Cardiac muscle cell (in vitro differentiated cells and primary cell): ENCODE measurements at regions not wholly inside any gene's neighbourhood (a gene's known extent, or its start where the extent isn't known, plus 50 kb on each side); places are given as distances from the start of the nearest gene placed in this dataset.
A peak's percentile ranks its signal among the peaks of the same experiment; 100 is the strongest.

Experiments used
- DNase-seq, 2 donors: peaks; one replicate each; pipeline versions ENCODE4 v3.0.0 to v3.0.0-alpha.2; 2010 to 2017; ENCODE audit warnings: low read depth in 1 of 2, low spot score in 1 of 2
- H3K27ac ChIP-seq: fragments of 200-600 bp; sonication (generic); 2 replicates; pipeline ENCODE4 v1.5.1; 2016
- H3K27me3 ChIP-seq: fragments of 200-600 bp; sonication (generic); 2 replicates; pipeline ENCODE4 v1.6.0; 2016; ENCODE audit warnings: control low read depth
- H3K36me3 ChIP-seq: fragments of 200-600 bp; sonication (generic); 2 replicates; pipeline ENCODE4 v1.5.1; 2016; ENCODE audit warnings: control low read depth
- H3K4me1 ChIP-seq: fragments of 200-600 bp; sonication (generic); 2 replicates; pipeline ENCODE4 v1.8.1; 2017; ENCODE audit warnings: low read depth, mild to moderate bottlenecking, mixed run types
- H3K4me3 ChIP-seq: fragments of 200-600 bp; sonication (generic); 2 replicates; pipeline ENCODE4 v1.5.1; 2016; ENCODE audit warnings: mild to moderate bottlenecking
- H3K9me3 ChIP-seq: fragments of 200-600 bp; sonication (generic); 2 replicates; pipeline ENCODE4 v1.5.1; 2017; ENCODE audit warnings: low read depth, mild to moderate bottlenecking, control low read depth
- CTCF ChIP-seq: IDR thresholded peaks from 2 replicates; pipeline ENCODE4 v1.5.1; 2012; ENCODE audit warnings: low read depth, mild to moderate bottlenecking, low read length

DNA sequence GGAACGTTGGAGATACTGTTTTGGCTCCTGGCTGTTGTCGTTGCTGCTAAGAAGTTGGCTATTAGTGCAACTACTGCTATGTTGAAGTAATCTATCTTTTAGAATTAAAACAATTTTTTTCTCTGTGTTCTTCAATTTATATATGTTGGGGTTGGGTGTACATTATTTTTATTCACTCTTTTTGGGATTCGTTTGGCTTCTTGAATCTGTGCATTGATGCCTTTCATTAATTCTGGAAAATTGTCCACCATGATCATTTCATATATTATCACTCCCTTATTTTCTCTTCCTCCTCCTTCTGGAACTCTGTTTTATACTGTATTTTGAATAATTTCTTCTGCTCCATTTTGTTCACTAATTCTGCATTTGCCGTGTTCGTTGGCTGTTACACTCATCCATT is 199.5 kb upstream of the PLET1 start:
- H3K27me3 ChIP-seq: no peaks in the 10 kb centered on the region
- no peak for DNase-seq
- H3K27ac ChIP-seq: no peak overlapping the region
- no peak overlapping the region for H3K4me3 ChIP-seq
- H3K36me3 ChIP-seq: no peaks in the 10 kb centered on the region
- H3K4me1 ChIP-seq: no peaks in the 10 kb centered on the region
- no peaks in the 10 kb centered on the region for H3K9me3 ChIP-seq
- TF ChIP-seq CTCF: no peak

DNA sequence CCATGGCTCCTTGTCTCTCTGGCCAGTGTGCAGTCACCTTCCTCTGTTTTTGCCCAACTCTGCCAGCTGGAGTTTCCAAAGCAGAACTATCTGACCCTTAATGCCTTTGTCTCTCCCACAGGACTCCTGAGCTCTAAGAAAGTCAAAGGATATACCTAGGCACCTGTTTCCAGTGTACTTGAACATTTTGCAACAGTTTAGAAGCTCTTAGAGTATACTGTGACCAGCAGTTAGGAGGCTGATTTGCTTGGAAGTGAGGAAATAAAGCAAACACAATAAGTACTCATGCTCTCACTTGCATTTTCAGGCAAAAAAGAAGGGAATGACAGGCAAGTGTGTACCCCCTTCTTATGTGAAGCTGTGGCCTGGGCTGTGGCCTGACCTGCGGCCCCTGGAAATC is 204.3 kb upstream of the PLET1 start:
- H3K4me1 ChIP-seq: peaks cover 12% of the 10 kb centered on the region
- no peaks in the 10 kb centered on the region for H3K36me3 ChIP-seq
- no peak overlapping the region for H3K4me3 ChIP-seq
- no peak for DNase-seq
- TF ChIP-seq CTCF: no peak
- no peaks in the 10 kb centered on the region for H3K27me3 ChIP-seq
- no peak overlapping the region for H3K27ac ChIP-seq
- no peaks in the 10 kb centered on the region for H3K9me3 ChIP-seq

DNA sequence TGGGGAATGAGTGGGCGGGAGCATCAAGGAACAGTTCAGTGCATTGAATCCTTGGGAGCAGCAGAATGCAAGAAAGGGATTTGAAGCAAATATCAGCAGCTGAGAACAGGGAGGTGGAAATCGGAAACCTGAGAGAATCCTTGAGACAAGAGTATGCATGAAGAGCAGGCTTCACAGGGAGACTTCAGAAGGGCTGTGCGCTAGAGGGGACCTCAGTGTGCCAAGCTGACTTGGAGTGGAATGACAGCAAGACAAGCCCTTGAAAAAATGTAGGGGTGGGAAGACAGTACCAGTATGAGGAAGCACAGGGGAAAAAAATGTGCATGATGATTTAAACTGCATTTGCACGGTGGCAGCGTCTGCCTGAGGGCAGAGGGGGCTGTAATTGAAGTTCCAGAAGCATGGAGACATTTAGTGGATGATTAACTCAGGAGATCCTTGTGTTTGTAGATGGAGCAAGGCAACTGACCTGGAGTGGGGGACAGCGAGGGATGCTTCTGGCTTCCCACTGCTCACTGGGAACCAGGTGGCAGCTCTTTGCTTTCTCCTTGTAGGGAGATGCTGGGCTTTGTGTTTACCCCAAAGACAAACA is 204.9 kb upstream of the PLET1 start:
- Histone ChIP-seq H3K27ac (no peak overlapping the region), H3K4me3 (no peak overlapping the region), H3K36me3 (no peaks in the 10 kb centered on the region), H3K27me3 (no peaks in the 10 kb centered on the region), H3K9me3 (no peaks in the 10 kb centered on the region), H3K4me1 (peaks cover 17% of the 10 kb centered on the region)
- TF ChIP-seq CTCF: no peak
- no peak for DNase-seq

DNA sequence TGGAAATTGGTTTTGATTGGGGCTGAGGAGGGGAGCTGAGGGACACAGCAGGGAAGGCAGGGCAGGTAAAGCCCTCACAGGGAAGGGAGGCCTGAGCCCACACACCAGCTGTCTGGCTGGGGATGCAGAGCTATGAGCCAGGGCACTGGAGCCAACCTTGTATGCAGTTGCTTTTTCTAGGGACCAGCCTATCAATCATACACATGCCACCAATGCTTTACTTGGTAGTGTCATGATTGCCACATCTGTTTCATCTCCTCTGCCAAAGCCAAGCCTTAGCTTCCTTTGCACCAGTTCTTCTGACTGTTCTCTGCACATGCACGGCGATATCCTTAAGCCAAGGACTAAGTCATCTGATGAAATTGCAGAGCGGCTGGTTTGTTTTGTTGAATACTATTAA is 207.1 kb upstream of the PLET1 start:
- Histone ChIP-seq H3K4me1 (peaks cover 17% of the 10 kb centered on the region), H3K4me3 (no peak overlapping the region)

DNA sequence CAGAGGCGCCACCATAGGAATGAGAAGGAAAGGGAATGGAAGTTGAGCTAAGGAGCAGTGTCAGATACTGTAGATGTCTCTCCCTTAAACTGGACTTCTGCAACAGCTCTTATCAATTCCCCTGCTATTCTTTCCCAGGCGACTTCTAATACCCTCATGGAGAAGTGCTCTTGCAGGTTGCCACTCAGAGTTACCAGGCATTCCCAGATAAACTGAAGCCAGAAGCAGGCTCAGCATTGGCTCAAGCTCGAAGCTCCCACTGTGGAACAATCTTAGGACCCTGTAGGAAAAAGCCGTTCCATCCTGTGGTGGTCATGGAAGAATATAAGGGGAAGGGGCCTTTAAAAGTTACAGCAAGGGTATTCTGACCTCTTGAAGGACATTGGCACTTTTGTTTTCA is 208.7 kb upstream of the PLET1 start:
- peak in 1 of 2 donors; percentile 64 for DNase-seq
- Histone ChIP-seq H3K27ac (peak overlapping the region; percentile 52), H3K27me3 (no peaks in the 10 kb centered on the region), H3K9me3 (no peaks in the 10 kb centered on the region), H3K36me3 (no peaks in the 10 kb centered on the region), H3K4me1 (peaks cover 17% of the 10 kb centered on the region), H3K4me3 (no peak overlapping the region)
- TF ChIP-seq CTCF: no peak

More for the DNA sequence above, 207.1 kb upstream of the PLET1 start:
- H3K9me3 ChIP-seq: no peaks in the 10 kb centered on the region
- H3K27me3 ChIP-seq: no peaks in the 10 kb centered on the region
- no peak for TF ChIP-seq CTCF
- H3K27ac ChIP-seq: no peak overlapping the region
- H3K36me3 ChIP-seq: no peaks in the 10 kb centered on the region
- no peak for DNase-seq
